ENCODE measurements at regions not wholly inside any gene's neighbourhood (a gene's known extent, or its start where the extent isn't known, plus 50 kb on each side); places are given as distances from the start of the nearest gene placed in this dataset.

GRCh38 chr10:107554333-107554732 is 389.8 kb upstream of the SORCS1 start:
- Histone ChIP-seq H3K9me3 (ENCODE audit: control insufficient read depth, insufficient read depth, low read depth, low read length) (no peaks in the 10 kb centered on the region), H3K4me3 (ENCODE audit: low read depth in 2 of 2, low read length in 2 of 2) (no peak overlapping the region), H3K27me3 (ENCODE audit: control insufficient read depth, insufficient read depth, low read length) (no peaks in the 10 kb centered on the region), H3K27ac (ENCODE audit: low read length) (no peak overlapping the region), H3K36me3 (ENCODE audit: control insufficient read depth, insufficient read depth, low read length) (no peaks in the 10 kb centered on the region), H3K4me1 (ENCODE audit: control insufficient read depth, insufficient read depth, low read length) (no peaks in the 10 kb centered on the region)
- in situ Hi-C loops (cut with HindIII; ENCODE audit: low pct_unique_long_range_greater_than_20kb, low sequenced_read_pairs) (no loop called here), intact Hi-C loops (cut with micrococcal nuclease; ENCODE audit: unreplicated experiment) (no loop called here)
- no peak for ATAC-seq
- no TSS peak for BruUV-seq (replicated peaks)
- POLR2A ChIA-PET: no interaction called here
- DNase-seq (ENCODE audit: low read depth, low spot score): no peak
- TF ChIP-seq CTCF (IDR thresholded peaks at IDR 0.05) (no peak), REST (IDR thresholded peaks at IDR 0.05; ENCODE audit: insufficient read depth in 1 of 2, low read depth in 2 of 2, low read length in 1 of 2) (no peak), SIN3A (IDR thresholded peaks at IDR 0.05; ENCODE audit: borderline replicate concordance, insufficient read depth, low read depth, low read length) (no peak), POLR2AphosphoS5 (IDR thresholded peaks at IDR 0.05; ENCODE audit: low read depth, low read length) (no peak), TCF7L2 (IDR thresholded peaks at IDR 0.05; ENCODE audit: low read depth, low read length) (no peak)
- CTCF ChIA-PET: no interaction called here

GRCh38 chr10:107553470-107553869 is 389.0 kb upstream of the SORCS1 start:
- no peaks in the 10 kb centered on the region for H3K27me3 ChIP-seq (ENCODE audit: control insufficient read depth, insufficient read depth, low read length)
- in situ Hi-C loops (cut with HindIII; ENCODE audit: low pct_unique_long_range_greater_than_20kb, low sequenced_read_pairs) (no loop called here), intact Hi-C loops (cut with micrococcal nuclease; ENCODE audit: unreplicated experiment) (no loop called here)
- BruUV-seq (replicated peaks): no TSS peak
- DNase-seq (ENCODE audit: low read depth, low spot score): no peak
- ChIA-PET CTCF (no interaction called here), POLR2A (no interaction called here)
- H3K4me1 ChIP-seq (ENCODE audit: control insufficient read depth, insufficient read depth, low read length): no peaks in the 10 kb centered on the region
- no peaks in the 10 kb centered on the region for H3K9me3 ChIP-seq (ENCODE audit: control insufficient read depth, insufficient read depth, low read depth, low read length)
- H3K4me3 ChIP-seq (ENCODE audit: low read depth in 2 of 2, low read length in 2 of 2): no peak overlapping the region
- TF ChIP-seq POLR2AphosphoS5 (IDR thresholded peaks at IDR 0.05; ENCODE audit: low read depth, low read length) (no peak), TCF7L2 (IDR thresholded peaks at IDR 0.05; ENCODE audit: low read depth, low read length) (no peak), CTCF (IDR thresholded peaks at IDR 0.05) (no peak), REST (IDR thresholded peaks at IDR 0.05; ENCODE audit: insufficient read depth in 1 of 2, low read depth in 2 of 2, low read length in 1 of 2) (no peak), SIN3A (IDR thresholded peaks at IDR 0.05; ENCODE audit: borderline replicate concordance, insufficient read depth, low read depth, low read length) (no peak)
- ATAC-seq: no peak
- no peak overlapping the region for H3K27ac ChIP-seq (ENCODE audit: low read length)
- H3K36me3 ChIP-seq (ENCODE audit: control insufficient read depth, insufficient read depth, low read length): no peaks in the 10 kb centered on the region

All from Panc1 (cell line).